Activated naive CD4-positive, alpha-beta T cell treated with Interleukin-2 at 50 U/mL for 16 hours (primary cell): ENCODE measurements at regions not wholly inside any gene's neighbourhood (a gene's known extent, or its start where the extent isn't known, plus 50 kb on each side); places are given as distances from the start of the nearest gene placed in this dataset.
"Not testable (repeated sequence)": the region's sequence is repeated elsewhere in the genome, so short reads cannot be mapped to it uniquely, and the experiment has no call there.

ENCODE experiments used
- DNase-seq: peaks from one replicate; pipeline ENCODE4 v3.0.0-alpha.2; 2020

- DNase-seq: no peak
These were observed 1759.5 kb upstream of the C9orf72 start for GRCh38 chr9:29332789-29333188.

GRCh38 chr9:29336281-29336680, 1763.0 kb upstream of the C9orf72 start:
- no peak for DNase-seq

DNA sequence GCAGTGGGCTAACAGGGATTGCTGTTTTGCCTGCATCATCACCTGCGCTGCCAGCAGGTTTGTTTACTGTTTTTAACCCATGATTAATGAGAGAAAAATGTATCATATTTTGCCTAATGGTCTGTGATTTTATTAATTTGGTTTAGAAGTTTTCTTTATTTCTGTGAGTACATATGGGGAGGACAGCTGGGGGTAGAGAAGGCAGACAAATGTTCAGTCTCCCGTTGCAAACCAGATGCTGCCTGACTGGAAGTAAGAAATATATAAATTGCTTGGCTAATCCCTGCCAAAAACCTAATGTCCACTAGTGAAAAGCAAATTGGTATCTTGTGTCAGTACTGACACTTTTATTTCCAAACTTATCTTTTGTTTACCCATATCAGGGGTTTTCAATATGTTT, 1766.1 kb upstream of the C9orf72 start:
- no peak for DNase-seq

DNA sequence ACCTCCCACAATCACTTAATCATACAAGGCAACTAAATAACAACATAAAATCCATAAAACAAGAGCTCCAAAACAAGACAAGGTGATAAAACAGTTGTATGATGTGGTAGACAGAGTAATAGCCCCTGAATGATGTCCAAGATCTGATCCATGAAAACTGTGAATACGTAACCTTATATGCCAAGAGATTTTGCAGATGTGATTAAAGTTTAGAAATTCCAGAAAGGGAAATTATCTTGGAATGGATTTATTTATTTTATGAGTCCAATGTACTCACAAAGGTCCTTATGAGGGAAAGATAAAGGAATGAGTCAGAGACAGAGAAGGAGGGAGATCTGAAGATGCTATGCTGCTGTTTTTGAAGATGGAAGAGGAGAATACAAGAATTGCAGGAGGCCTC, 1775.7 kb upstream of the C9orf72 start:
- no peak for DNase-seq

DNA sequence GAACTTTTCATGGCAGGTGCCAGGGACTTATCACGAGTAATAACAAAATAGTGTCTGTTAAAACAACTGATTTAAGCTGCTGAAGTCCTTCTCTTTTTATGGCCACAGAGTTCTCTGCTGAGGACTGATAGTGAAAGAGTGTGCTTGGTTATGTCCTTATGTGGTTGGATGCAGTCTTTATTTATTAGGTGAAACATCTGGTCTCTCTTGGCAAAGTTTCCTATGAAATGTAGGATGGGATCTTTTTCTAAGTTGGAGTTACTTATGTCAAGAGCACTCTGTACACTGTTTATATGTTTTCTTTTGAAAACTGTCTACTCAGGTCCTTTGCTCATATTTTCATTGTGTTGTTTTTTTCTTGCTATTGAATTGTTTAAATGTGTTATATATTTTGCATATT, 1816.1 kb upstream of the C9orf72 start:
- DNase-seq: no peak

DNA sequence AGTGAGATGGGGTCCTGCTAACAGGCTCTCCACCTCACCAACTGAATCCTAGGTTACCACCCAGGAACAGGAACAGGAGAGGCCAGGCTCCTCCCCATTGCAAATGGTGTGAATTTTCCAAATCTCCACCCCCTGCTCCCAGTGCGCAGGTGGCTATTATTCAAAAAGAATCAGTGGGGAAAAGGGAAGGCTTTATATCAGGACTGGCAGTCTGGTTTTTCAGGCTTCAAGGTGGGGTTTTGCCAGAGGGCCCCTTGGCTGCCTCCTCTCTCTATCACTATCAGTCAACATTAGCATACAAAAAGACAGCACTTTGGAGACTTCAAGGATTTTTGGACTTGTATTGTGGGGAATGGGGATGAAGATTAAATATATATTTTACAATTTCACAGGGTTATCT, 1817.6 kb upstream of the C9orf72 start:
- DNase-seq: no peak

GRCh38 chr9:29393064-29393463, 1819.8 kb upstream of the C9orf72 start:
- DNase-seq: no peak

GRCh38 chr9:29394855-29395254, 1821.6 kb upstream of the C9orf72 start:
- DNase-seq: no peak

- no peak for DNase-seq
These were observed 1823.9 kb upstream of the C9orf72 start for GRCh38 chr9:29397148-29397547.

GRCh38 chr9:29416204-29416603, 1842.9 kb upstream of the C9orf72 start:
- no peak for DNase-seq

GRCh38 chr9:29422438-29422837, 1849.2 kb upstream of the C9orf72 start:
- no peak for DNase-seq

- no peak for DNase-seq
These were observed 1858.9 kb upstream of the C9orf72 start for GRCh38 chr9:29432191-29432590.

GRCh38 chr9:29432656-29433055, 1859.4 kb upstream of the C9orf72 start:
- DNase-seq: not testable (repeated sequence)

- DNase-seq: no peak
These were observed 1862.1 kb upstream of the C9orf72 start for GRCh38 chr9:29435368-29435767.

- no peak for DNase-seq
These were observed 1864.2 kb upstream of the C9orf72 start for GRCh38 chr9:29437526-29437925.

DNA sequence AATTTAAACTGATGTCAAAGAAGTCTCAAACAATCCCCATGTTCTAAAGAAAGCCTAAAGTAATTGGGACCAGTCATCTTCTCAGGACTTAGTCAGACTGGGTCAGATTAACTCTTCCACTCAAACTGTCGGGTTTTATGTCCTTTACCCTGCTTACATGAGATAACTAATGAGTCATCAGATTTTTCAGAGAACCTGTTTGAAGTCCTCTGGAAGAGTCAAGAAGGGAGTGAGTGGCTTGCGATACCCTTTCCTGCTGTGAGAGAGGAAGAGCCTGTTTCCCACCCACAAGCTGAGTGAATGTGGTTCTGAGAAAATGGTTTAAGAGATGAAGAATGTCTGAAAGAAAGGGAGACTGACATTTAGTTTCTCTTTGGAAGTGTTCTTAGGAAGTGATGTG, 1866.7 kb upstream of the C9orf72 start:
- DNase-seq: no peak

DNA sequence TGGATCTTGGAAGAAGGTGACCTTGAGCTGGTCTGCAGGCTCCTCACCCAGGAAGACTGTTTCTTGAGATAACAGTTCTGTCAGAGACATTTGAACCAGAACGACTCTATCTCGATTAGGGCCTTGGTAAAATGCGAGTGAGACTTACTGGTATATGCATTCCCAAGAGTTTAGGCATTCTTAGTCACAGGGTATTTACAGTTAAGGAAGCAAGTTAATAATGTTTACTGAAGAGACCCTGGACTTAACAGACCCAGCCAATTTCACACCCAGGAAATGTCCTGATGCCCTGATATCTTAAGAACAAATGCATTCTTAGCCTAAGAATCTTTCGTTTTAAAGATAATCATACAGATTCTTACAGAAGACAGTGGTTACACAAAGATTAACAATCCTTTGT, 1867.2 kb upstream of the C9orf72 start:
- no peak for DNase-seq

- no peak for DNase-seq
These were observed 1872.5 kb upstream of the C9orf72 start for GRCh38 chr9:29445751-29446150.

DNA sequence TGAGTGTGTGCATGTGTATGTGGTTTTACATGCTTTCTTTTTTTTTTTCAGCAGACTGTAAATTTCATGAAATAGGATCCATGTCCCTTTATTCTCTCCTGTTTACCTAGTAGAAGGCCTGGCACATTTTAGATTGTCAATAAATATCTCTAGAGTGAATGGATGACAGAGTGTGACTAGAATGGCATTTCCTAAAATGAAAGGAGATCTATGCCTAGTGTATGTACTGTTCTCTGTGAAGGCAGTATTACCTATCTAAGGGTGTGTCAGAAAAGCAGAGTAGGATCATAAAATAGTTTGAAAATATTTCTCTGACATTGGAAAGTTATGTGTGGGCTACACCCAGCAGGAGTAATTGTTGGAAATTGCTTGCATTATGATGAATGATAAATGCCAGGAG, 1876.0 kb upstream of the C9orf72 start:
- no peak for DNase-seq

DNA sequence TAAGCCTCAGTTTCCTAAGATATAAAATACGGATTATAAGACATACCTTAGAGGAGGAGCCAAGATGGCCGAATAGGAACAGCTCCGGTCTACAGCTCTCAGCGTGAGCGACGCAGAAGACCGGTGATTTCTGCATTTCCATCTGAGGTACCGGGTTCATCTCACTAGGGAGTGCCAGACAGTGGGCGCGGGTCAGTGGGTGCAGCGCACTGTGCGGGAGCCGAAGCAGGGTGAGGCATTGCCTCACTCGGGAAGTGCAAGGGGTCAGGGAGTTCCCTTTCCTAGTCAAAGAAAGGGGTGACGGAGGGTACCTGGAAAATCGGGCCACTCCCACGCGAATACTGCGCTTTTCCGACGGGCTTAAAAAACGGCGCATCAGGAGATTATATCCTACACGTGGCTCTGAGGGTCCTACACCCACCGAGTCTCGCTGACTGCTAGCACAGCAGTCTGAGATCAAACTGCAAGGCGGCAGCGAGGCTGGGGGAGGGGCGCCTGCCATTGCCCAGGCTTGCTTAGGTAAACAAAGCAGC, 1877.1 kb upstream of the C9orf72 start:
- not testable (repeated sequence) for DNase-seq

- DNase-seq: no peak
These were observed 1883.7 kb upstream of the C9orf72 start for GRCh38 chr9:29456940-29457339.

GRCh38 chr9:29475471-29475870, 1902.2 kb upstream of the C9orf72 start:
- no peak for DNase-seq

DNA sequence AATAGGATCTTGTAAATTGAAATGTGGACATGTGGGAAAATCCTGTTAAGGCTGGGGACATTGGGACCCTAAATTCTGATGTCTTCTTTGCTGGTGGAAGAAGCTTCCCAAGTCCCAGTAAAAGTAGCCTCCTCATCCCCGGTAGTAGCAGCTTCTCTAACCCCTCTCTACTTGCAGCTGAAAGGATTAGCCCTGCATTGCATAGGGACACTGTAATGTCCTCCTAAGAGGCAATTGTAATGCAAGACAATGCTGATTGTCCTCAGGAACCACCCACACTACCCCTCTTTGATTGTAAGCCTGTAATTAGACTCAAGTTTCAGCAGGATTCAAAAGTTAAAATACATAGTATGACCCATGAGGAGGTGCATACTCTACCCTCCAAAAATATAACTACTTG, 1938.4 kb upstream of the C9orf72 start:
- no peak for DNase-seq

DNA sequence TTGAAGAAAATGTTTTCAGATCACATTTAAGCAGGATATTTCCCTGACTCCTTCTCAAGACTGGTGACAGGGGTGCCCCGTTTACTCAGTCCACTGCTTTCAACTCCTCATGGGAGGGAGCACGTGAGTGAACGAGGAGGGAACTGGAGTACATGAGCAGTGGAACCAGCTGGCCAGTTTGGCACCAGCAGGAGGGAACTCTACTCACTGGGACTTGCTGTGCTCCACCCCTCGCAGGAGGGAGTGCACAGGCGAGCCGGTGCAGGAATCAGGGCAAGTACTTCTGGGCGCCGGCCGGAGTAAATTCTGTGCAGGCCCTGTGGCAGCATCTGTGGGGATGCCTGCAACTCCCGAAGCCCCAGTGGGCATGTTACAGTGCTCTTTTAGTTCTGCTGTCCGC, 1941.1 kb upstream of the C9orf72 start:
- no peak for DNase-seq

DNA sequence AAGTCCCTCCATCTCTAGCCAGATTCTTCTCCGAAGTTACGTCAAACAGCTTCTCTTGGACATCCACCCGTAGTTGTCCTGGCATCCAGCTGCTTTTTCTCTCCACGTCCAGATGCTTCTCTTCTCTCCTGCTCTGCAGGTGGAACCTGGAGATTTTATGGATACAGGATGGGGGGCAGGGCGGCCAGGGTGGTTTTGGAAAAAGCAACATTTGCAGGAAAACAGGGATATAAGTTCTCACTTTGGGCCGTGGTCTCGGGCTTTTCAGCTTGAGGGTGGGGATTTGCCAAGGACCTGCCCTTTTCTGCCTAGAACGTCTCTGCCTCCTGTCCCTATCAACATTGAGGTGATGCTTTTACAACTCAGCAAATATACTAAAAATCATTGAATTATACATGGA, 1941.6 kb upstream of the C9orf72 start:
- no peak for DNase-seq

DNA sequence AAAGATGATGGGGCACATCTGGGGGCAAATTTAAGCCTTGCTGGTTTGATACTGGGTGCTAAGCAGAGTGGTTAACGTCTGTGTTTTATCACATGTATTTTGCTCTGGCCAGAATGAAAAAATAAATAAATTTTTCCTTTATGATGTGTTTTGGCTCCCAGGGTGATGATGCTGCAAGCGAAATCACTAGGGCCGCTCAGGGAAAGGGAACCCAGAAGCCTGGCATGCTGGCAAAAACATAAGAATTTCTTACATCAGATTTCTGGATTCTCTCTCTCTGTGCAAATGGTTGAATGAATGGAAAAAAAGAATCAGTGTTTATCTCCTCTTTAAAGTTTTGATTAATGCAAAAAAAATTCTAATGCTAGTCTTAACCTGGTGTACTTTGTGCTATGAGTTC, 1975.2 kb upstream of the C9orf72 start:
- no peak for DNase-seq
